Fibroblast of skin of left quadriceps (primary cell): ENCODE measurements at regions not wholly inside any gene's neighbourhood (a gene's known extent, or its start where the extent isn't known, plus 50 kb on each side); places are given as distances from the start of the nearest gene placed in this dataset.

ENCODE experiments used
- DNase-seq, 2 experiments: peaks; one replicate each; pipeline ENCODE4 v3.0.0-alpha.2; 2013; ENCODE audit warnings: low read depth in 2 of 2

DNA sequence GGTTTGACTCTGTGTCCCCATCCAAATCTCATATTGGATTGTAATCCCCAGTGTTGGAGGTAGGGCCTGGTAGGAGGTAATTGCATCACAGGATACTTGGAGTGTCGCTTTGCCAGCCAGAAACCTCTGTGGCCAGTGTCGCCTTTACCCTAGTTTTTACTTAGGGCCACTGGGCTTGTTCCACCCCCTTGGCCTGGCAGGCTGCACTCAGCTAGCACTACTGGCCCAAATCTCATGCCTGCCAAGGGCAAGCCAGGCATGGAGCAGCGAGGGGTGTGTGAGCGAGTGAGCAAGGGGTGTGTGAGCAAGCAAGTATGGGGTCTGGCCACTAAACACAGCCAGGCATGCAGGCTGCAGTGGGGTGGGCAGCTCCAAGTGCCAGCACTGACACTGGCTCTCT is 178.7 kb upstream of the MGAT5 start:
- no peak for DNase-seq

GRCh38 chr2:134078354-134078753 is 175.5 kb upstream of the MGAT5 start:
- DNase-seq = no peak

DNA sequence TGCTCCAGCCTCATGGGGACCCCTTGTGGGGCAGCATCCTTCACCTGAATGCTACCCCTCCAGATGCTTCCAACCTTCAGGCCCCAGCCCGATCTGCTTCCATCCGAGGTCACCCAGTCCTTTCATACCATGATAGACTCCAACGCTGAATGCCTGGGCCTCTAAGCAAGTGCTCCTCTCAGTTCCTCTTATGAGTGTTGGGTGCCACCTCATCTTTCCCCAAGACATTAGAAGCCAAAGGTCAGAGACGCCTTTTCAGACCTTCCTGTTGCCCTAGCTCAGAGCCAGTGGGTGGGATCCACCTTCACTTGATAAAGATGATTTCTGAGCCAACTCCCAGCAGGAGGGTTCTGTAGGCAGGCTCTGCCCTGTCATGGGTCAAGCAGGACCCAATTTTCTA is 174.5 kb upstream of the MGAT5 start:
- no peak for DNase-seq

- DNase-seq = no peak
Observed at GRCh38 chr2:134080386-134081089, 173.3 kb upstream of the MGAT5 start.

DNA sequence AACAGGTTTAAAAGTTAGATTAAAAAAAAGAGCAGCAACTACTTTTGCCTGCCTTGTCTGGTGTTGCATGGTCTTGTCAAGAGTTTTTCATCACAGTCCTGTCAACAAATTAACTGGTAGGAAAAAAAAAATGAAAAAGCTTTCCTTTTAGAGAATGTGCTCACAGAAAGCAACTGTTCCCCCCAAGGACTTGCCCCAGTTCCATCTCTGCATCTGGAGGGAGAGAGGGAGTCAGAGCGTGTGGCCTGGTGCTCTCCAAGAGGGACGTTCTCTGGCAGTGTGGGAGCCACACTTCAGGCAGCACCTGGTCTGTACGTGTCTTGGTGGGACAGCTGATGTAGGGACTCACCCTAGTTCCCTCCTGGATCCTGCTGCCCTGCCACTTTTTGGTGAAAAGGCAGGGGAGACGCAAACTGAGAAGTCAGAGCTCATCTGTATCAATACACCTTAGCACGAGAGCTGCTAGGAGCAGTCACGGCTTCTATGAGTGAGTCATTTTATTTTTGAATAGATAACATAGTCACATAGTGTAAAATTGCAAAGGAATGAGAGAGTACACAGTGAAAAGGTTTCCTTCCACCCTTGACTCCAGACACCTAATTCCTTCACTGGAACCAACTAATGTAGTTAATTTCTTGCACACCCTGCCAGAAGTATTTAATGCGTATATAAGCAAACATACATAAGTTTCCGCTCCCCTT is 172.5 kb upstream of the MGAT5 start:
- no peak for DNase-seq

DNA sequence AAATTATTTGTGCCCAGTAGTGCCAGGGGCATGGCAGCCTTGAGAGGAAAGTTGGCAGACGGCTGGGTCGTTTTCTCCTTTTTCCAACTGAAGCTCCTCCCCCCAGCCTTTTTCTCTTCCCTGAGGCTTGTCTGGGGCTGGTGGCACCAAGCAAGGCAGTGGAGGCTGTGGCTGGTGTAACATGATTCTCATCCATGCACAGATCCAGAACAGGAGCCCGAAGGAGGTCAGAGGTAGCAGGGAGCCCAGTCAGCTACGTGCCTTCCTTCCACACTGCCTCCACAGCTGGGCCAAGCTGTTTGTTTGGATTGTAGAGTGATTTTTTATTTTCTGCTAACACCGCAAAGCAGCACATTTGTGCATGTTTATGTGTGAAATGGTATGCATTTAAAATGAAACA is 170.3 kb upstream of the MGAT5 start:
- no peak for DNase-seq

GRCh38 chr2:134086594-134087219 is 167.2 kb upstream of the MGAT5 start:
- DNase-seq = no peak

- DNase-seq = no peak
Observed at GRCh38 chr2:134087371-134087921, 166.4 kb upstream of the MGAT5 start.

- no peak for DNase-seq
Observed at GRCh38 chr2:134089454-134089853, 164.4 kb upstream of the MGAT5 start.

- no peak for DNase-seq
Observed at GRCh38 chr2:134097740-134098139, 156.1 kb upstream of the MGAT5 start.

DNA sequence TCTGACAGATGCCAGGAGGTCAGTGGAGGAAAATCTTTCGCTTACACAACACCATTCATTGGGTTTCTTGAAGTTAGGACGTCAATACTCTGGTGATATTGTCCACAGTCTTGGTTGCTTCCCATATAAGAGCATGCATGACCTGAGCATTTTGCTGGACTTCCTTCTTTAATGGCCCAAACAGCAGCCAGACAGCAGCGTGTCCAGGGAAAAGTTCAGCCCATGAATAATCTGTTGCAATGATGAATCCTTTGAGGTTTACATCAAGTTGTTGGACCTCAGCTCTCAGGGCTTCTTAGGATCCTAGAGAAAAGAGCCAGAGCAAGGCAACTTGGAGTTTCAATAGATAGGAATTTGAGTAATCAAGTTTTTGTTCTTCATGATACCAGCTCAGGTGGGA is 155.6 kb upstream of the MGAT5 start:
- DNase-seq = no peak

DNA sequence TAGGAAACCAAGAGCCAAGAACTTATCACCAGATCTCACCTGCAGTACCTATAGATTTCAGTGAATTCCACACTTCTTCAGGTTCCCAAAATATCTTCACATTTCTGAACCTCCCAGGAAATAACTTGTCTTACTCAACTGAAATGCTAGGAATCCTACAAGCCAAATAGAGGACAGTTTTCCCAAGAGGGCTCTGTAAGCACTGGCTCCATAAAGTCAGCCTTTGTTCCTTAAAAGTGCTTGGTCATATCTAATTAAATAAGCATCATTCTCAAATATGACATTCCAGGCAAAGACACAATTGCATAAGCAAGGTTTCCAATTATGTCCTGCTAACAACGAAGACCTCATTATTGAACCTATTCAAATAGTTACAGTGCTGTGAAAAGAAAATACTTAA is 154.6 kb upstream of the MGAT5 start:
- no peak for DNase-seq

DNA sequence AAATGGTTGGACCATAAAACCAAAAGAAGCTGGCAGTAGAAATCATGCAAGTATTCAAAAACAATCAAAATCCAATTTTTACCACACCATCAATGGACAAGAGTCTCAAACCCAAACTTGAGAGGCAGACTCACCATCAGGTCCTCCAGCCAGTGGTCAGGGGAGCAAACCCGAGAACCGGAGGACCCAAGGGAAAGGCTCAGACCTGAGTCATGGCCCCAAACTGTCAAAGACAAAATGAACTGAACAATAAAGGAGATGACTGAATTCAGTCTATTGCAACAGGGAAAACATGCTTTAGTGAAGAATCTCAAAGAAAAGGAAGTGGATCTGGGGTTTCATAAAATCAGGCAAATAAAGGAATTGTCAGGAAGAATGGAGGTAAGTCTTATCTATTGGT is 150.7 kb upstream of the MGAT5 start:
- DNase-seq = no peak

- no peak for DNase-seq
Observed at GRCh38 chr2:134104754-134105153, 149.1 kb upstream of the MGAT5 start.

DNA sequence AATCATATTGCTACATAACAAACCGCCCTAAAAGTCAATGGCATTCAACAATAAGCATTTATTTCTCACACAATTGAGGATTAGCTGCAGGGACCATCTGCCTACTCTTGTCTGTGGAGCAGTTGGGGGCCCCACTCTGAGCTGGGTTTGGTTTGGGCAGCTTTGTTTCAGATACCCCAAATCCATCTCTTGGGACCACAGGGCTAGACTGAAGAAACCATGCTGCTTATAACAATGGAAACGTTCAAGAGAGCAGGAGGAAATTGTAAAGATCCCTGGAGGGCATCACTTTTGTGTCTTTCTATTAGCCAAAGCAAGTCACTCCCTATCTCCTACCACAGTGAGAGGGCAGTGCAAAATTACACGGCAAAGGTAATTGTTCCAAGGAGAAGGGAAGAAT is 146.5 kb upstream of the MGAT5 start:
- no peak for DNase-seq

- no peak for DNase-seq
Observed at GRCh38 chr2:134108113-134108512, 145.8 kb upstream of the MGAT5 start.

- no peak for DNase-seq
Observed at GRCh38 chr2:134109246-134109645, 144.6 kb upstream of the MGAT5 start.

DNA sequence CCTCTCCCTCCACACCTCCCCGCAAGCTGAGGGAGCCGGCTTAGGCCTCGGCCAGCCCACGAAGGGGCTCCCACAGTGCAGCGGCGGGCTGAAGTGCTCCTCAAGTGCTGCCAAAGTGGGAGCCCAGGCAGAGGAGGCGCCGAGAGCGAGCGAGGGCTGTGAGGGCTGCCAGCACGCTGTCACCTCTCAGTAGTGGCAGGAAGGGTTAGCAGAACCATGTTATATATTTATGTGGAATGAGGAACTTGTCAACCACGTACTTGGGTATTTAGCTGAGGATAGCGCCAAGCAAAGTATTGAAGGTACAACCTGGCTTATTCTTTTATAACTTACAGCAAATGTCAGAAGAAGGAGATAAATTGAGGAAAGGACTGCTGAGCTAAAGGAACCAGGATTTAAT is 144.1 kb upstream of the MGAT5 start:
- no peak for DNase-seq

- no peak for DNase-seq
Observed at GRCh38 chr2:134110532-134110931, 143.3 kb upstream of the MGAT5 start.

DNA sequence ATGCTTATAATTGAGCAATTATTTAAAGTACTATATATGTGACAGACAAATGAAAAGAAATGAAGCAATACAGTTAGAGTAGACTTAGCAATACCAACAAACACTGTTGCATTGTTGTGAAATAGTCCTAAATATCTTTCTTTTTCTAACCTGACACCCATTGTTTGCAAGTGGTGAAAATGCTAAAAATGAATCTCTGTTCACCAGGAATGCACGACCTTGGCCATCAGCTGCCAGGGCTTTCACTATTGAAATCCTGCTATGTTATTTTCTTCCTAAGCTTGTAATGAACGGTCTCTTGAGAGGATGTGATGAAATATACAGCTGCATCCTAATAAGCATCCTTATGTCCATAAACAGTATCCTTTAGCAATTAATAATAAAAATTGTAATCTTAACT is 136.2 kb upstream of the MGAT5 start:
- no peak for DNase-seq

- peak; percentile 94 to 95 for DNase-seq
Observed at GRCh38 chr2:134118279-134119116, 135.4 kb upstream of the MGAT5 start.

GRCh38 chr2:134119117-134119712 is 134.7 kb upstream of the MGAT5 start:
- no peak for DNase-seq
